Activated CD4-positive, alpha-beta T cell treated with anti-CD3 and anti-CD28 coated beads for 48 hours (primary cell): ENCODE measurements at regions not wholly inside any gene's neighbourhood (a gene's known extent, or its start where the extent isn't known, plus 50 kb on each side); places are given as distances from the start of the nearest gene placed in this dataset.
"Not testable (repeated sequence)": the region's sequence is repeated elsewhere in the genome, so short reads cannot be mapped to it uniquely, and the experiment has no call there.

ENCODE experiments used
- DNase-seq: peaks from one replicate; pipeline ENCODE4 v3.0.0-alpha.2; 2020

DNA sequence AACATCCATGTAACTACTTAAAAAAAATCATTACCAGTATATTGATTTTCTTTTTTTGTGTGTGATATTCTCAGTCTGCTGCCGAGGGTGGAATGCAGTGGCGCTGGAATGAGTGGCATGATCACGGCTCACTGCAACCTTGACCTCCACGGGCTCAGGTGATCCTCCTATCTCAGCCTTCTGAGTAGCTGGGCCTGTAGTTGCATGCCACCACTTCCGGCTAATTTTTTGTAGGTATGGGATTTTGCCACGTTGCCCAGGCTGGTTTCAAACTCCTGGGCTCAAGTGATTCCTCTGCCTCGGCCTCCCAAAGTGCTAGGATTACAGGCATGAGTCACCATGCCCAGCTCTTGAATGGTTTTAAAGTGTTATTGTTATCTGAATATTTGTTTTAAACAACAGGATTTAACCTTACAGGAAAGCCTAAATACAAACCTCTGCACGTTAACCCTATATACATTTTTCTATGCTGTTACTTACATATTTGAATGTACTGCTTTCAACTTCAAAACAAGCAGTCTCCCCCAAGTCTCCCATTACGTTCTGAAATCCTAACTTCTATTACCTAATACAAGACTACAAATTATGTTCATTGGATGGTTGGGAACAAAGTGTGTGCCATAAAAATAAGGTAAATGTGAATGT is 61.7 kb downstream of the KPNA2 start:
- no peak for DNase-seq

DNA sequence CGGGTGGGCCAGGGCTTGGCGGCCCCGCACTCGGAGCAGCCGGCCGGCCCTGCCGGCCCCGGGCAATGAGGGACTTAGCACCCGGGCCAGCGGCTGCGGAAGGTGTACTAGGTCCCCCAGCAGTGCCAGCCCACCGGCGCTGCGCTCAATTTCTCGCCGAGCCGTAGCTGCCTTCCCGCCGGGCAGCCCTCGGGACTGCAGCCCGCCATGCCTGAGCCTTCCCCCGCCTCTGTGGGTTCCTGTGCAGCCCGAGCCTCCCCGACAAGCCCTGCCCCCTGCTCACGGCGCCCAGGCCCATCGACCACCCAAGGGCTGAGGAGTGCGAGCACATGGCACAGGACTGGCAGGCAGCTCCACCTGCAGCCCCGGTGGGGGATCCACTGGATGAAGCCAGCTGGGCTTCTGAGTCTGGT is 63.8 kb downstream of the KPNA2 start:
- DNase-seq: not testable (repeated sequence)

DNA sequence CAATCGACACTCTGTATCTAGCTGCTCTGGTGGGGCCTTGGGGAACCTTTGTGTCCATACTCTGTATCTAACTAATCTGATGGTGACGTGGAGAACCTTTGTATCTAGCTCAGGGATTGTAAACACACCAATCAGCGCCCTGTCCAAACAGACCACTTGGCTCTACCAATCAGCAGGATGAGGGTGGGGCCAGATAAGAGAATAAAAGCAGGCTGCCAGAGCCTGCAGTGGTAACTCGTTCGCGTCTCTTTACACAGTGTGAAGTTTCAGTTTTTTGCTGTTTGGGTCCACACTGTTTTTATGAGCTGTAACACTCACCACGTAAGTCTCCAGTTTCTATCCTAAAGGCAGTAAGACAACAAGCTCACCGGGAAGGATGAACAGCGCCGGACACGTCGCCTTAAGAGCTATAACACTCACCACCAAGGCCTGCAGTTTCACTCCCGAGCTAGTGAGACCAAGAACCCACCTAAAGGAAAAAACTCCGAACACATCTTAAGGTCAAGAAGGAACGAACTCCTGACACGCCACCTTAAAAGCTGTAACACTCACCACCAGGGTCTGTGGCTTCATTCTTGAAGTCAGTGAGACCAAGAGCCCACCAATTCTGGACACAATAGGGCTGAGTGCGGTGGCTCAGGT is 64.6 kb downstream of the KPNA2 start:
- no peak for DNase-seq

DNA sequence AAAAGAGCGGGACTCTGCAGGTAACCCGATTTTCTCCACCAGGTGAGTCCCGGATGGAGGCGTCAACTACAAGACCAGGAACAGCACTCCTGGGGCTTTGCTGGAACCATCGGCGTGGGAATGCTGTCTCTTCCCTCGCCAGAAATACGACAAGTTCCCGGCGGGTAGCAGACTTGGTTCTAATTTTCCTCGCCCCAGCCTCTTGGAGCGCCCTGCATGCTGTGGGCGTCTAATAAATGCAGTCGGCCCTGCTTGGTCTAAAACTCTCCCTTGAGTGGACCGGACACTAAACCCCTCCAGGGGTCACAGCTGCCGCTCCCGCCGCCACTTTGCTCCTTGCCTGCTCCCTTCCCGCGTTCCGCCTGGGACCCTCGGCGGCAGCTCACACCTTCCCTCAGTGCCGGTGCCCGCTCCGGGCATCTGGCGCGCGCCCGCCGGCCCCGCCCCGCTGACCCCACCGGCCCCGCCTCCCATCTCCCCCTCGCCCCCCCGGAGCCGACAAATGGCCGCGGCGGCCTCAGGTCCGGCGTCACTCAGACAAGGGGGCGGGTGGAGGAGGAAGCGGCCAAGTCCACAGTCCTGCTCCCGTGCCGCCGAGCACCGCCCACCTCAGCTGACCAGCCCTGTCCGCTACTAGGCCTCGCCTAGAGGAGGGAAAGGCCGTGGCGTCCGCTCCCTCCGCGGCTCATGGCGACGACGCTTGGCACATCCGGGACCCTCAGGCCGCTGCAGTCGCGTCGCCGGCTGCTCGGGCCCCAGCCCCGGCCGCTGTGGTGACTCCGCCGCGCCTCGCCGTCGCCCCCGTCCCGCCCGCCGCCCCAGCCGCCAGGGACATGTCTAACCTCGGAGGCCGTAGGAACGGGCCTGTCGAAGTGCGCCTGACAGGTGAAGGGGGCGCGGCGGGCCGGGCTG is 65.8 kb downstream of the KPNA2 start:
- peak; percentile 74 for DNase-seq

DNA sequence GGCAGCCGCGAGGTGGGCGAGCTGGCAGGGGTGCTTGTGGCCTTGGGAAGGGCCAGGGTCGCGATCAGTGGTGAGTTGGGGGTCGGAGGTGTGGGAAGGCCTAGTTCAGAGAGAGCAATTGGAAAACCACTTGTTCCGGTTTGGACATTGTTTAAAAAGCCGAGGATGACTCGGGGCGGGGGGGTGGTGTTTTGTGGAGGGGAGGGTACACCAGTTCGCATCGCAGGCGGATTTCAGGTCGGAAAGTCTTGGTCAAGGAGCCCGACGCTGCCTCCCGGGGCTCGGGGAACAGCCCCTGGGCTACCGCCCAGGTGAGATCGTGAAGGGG is 66.4 kb downstream of the KPNA2 start:
- DNase-seq: peak; percentile 13

DNA sequence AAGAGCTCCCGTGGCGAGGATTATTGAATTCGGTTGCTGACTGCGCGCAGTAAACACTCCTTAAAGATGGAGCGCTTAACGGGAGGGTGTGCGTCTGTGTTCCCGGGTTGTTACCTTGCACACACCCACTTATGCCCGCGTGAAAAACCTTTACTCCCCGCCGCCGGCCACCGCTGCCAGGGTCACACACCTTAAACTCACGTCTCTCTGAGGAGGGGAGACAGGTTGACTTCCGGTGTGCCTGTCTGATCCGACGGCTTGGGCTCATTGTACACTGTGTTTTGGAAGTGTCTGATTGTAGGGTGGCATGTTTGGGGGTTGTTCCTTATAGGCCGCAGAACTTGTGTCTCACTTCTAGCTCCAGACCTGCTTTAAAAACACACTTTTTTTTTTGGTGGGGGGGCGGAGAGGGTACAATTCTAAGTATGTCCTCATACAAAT is 66.8 kb downstream of the KPNA2 start:
- peak; percentile 37 for DNase-seq

DNA sequence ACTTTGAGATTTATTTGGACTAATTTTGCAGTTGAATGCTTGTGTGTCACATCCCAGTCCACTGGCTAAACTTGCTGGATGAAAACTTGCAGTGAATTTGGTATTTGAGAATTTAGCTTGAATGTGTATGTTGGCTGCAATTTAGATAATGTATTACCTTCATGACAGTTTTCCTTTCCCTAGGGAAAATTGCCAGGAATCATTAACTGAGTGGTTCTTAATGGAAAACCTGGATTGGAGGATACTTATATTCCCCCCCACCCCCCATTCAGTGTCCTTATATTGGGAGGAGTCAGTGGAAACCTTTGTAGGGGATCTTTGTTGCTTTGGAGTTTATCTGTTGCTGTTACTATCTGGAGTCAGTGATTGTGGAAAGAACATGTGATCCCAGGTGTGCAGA is 67.6 kb downstream of the KPNA2 start:
- DNase-seq: no peak

DNA sequence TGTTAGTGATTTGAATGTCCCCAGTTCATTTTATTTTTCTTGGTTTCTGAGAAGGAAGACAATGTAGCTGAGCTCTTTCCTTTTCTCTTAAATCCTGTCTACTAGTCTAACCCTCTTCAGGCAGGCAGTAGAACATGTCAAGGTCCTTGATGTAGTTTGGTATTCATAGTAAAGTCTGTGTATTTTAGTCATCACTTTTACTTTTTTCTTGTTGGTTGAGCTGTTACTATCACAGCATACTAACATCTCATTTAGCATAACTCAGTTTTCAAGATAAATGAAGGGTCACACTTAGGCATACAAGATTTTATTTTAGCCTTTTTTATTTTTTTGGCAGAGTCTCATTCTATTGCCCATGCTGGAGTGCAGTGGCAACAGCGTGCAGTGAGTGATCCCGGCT is 70.5 kb downstream of the KPNA2 start:
- DNase-seq: no peak

DNA sequence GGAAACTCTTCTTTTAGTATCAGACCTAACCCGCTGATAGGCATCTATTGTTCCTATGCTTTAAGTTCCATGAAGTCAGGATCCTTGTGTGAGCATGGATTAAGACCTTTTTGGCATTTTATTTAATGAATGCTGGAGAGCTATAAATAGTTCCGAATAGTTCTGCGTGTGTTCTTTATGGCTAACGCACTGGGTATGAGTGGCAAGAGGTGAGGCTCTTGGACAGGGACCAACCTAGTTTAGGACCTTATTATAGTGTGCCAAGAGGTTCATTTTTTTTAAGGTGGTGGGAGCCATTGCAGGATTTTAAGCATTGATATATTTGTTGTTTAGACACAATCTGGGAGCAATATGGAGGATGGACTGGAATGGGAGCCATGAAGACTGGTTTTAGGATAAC is 71.8 kb downstream of the KPNA2 start:
- no peak for DNase-seq

DNA sequence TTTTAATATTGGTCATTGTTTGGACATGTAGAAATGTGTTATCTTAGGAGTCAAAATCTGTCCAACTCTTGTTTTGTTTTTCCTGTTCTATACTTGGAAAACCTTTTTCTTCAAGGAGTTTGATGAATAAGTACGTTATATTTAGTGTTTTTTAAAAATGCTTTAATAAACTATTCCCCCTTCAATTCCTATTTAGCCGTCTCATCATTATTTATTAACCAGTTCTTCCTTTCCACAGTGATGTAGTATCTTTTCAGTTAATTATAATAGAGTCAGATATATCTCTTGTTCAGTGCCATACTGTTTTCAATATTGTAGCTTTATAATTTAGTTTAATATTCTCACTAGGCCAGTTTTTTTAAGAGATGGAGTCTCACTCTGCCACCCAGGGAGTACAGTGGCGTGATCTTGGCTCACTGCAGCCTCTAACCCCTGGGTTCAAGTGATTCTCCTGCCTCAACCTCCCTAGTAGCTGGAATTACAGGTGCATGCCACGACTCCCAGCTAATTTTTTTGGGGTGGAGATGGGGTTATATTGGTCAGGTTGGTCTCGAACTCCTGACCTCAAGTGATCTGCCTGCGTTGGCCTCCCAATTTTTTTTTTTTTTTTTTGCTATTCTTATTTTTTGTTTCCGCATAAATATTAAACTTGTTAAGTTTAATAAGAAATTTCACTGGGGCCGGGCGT is 72.9 kb downstream of the KPNA2 start:
- DNase-seq: no peak

DNA sequence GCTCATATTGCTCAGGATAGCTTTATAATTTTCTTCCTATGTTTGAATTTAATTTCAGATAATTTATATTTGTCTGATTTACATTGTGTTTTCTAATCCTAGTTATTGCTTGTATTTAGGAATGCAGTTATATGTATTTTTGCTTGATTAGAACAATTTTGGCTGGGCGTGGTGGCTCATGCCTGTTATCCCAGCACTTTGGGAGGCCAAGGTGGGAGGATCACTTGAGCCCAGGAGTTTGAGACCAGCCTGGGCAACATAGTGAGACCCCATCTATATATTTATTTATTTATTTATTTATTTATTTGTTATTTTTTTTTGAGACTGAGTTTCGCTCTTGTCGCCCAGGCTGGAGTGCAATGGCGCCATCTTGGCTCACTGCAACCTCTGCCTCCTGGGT is 73.9 kb downstream of the KPNA2 start:
- not testable (repeated sequence) for DNase-seq

DNA sequence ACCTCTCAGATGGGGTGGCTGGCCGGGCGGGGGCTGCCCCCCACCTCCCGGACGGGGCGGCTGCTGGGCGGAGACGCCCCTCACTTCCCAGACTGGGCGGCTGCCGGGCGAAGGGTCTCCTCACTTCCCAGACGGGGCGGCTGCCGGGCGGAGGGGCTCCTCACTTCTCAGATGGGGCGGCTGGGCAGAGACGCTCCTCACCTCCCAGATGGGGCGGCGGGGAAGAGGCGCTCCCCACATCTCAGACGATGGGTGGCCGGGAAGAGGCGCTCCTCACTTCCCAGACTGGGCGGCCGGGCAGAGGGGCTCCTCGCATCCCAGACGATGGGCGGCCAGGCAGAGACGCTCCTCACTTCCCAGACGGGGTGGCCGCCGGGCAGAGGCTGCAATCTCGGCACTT is 80.7 kb downstream of the KPNA2 start:
- not testable (repeated sequence) for DNase-seq

DNA sequence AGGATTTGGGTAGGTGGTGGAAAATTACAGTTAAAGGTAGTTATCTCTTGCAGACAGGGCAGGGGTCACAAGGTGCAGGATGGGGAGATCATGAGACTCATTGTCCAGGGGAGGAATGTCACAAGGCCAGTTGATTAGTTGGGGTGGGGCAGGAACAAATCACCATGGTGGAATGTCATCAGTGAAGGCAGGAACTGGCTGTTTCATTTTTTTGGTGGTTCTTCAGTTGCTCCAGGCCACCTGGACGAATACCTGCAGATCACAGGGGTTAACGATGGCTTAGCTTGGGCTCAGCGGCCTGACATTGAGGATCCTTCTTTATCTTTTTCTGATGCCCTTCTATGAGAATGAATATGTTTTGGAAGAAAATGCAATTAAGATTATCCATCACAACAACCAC is 87.1 kb downstream of the KPNA2 start:
- DNase-seq: no peak

DNA sequence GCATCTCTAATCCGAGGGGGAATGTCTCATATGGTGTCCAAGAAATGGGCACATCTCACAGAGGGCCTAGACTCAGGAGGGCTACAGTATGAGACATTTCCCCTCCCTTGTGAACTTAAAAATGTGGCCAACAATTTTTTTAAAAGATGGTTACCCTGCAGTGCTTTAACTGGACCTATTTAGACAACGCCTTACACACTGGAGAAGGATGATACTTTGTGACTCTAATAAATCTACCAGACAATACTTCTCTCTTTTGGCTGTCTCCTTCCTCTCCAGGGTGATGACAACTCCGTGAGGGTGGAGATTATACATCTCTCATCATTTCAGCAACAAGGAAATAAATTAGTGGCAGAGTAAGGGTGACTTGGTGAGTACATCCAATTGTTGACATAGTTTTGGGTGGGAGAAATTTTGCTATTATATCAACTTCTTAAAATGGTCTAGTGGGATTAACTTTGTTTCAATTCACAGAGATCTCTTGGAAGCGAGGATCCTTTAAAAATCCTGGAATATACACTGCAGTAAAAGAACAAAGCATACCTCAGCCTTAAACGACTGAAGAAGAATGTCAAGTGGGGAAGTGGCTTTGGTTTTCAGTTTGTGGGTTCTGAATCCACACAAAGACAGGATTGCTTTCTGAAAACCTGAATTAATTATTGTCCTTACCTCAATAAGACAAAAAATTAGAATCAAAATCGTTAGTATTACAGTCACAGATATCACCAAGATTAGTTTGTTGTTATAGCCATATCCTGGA is 89.8 kb downstream of the KPNA2 start:
- DNase-seq: no peak

DNA sequence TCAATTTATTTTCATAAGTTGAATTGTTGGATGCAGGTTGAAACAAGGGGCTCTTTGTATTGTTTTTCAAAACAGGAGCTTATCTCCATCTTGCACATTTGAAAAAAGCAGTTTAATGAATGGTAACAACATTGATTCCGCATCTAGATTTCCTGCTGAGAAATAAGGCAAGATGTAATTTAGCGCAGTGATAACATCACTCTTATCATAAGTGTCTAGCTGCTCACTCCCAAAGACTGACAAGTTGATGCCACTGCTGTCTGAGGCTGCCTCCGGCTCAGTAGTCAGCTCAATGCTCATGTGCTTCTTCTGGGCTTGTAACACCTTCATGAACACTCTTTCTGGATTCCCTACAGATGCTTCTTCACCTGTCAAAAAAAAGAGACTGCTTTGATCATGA is 92.4 kb downstream of the KPNA2 start:
- no peak for DNase-seq

DNA sequence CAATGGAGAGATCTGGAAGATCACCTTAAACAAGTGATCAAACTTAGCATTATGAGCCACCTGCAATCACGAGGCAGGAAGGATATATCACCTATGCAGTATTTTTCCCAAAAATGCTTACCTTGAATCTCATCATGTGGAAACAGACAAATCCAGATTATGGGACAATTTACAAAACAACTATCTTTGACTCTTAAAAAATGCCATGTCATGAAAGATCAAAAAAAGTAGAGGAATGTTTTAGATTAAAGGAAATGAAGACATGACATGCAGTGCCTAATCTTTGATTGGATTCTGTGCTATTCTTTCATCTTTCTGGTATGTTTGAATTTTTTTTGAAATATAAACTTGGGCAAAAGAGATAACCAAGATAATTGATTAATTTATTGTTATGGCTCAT is 95.9 kb downstream of the KPNA2 start:
- no peak for DNase-seq

DNA sequence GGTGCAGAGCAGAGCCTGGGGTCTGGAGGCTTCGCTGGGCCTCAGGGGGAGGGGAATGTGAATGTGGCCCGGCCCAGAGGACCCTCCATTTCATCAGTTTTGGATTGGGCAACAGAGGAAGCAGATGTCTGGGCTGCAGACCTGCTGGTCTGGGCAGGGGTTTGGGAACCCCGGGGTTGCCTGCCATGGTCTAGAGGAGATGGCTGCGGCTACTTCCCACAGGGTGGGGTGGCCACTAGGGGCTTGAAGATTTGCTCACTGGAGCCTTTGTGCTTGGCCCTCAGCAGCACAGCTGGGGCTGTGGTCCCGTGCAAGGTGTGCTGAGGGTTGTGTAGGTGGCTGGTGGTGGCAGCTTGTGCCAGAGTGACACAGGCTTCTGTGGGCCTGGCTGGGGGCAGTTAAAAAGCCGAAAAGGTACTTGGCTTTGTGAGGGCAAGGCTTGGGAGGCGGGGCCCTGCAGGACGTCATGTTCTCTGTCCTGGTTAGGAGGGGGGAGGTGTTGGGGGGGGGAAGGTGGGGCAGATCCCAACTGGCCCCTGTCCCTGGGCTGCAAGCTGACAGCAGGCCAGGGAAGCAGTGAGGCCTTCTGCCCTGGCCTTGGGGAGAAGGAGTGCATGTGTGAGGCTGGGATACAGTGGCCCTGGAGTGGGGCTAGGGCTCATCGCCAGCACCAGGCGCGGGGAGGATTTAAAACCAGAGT is 98.0 kb downstream of the KPNA2 start:
- no peak for DNase-seq

DNA sequence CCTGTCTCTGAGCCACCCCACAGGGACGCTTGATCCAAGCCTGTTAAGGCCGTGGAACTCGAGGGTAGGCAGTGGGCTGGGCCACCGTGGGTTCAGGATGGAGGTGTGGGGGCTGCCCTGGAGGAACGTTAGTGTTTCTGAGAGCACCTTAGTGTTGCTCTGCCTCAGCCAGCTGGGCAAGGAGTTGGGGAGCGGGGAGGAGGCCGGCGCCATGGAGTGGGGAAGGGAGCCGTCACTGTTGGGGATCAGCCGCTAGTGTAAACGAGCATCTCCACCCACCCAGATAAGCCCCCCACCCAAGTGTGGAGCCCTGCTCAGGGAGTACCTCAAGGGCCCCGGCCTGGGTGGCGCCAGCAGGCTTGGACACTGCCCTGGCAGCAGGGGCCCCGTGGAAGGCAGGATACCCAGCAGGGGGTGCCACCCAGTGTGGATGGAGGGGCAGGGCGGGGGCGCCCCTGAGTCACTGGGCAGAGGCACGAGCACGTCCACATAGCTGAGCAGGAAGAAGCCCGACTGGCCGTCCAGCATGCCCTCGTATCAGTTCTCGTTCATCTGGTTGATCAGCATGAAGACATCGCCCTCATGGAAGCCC is 98.6 kb downstream of the KPNA2 start:
- DNase-seq: no peak

DNA sequence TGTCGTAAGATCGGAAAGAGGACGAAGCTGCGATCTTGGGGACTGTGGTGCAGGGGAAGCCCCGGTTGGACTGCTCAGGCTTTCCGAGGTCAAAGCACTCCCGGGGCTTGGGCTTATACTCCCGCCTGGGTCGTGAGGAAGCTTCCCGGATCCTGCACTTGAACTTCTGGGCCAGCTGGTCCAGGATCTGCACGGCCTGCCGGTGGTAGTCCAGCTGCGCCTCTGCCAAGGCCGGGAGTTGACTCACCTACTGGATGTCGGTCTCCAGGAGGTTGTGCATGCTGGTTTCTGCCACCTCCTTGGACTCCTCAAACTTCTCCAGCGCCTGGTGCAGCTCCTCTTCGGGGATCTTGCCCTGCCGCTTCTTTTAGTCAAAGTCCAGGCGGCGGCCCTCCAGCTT is 99.2 kb downstream of the KPNA2 start:
- no peak for DNase-seq

DNA sequence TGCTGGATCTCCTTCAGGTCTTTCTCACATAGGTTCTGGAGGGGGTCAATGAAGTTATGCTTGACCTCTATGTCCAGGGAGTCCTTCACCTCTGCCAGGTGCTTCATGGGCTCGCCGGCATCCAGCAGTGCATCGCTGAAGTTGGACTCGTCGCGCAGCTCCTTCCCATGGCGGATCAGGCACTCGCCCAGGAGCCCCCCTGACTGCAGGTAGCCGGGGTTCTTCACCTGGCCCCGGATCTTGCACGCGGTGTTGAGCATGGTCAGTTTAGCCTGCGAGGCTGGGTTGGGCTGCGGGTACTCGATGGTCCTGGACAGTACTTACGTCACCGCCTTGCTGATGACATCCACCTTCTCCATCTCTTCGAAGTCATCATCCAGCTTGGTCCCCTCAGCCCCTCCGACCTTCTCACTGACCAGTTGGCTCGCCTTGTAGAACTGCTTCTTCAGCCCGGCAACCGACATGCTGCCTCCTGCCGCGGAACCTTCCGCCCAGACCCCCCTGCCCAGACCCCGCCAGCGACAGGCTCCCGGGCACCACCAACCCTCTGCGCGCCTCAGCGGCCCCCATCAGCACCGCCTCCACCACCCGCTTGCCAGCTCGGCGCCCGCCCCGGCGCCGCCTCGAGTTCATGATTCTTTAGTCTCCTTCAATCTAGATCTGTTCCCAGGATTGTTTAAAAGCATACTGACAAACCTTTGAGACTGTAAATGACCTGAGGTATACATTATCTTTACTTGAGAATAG is 99.8 kb downstream of the KPNA2 start:
- no peak for DNase-seq

DNA sequence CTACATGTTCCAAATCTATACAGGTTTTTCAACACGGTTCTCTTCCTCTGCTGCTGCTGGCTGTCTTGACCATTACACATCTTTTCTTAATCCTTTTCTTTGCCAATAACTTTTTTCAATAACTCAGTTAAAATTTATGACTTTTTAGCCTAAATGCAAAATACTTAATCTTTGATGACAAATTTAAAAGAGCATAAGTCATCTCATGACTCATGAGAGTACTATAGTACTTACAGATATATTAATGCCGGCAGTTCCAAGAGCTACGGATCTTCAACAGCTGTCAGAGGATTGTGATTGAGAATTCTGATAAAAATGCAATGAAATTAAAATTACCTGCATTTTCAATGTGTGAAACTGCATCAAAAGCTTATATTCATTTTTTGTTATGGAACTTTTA is 105.5 kb downstream of the KPNA2 start:
- DNase-seq: no peak
